GM18858 (cell line): ENCODE measurements at regions not wholly inside any gene's neighbourhood (a gene's known extent, or its start where the extent isn't known, plus 50 kb on each side); places are given as distances from the start of the nearest gene placed in this dataset.

Experiments used
- ATAC-seq: cut with Tn5 transposase; IDR thresholded peaks from one replicate; pipeline ENCODE4 v1.9.1; 2021; ENCODE audit not compliant: unreplicated experiment

DNA sequence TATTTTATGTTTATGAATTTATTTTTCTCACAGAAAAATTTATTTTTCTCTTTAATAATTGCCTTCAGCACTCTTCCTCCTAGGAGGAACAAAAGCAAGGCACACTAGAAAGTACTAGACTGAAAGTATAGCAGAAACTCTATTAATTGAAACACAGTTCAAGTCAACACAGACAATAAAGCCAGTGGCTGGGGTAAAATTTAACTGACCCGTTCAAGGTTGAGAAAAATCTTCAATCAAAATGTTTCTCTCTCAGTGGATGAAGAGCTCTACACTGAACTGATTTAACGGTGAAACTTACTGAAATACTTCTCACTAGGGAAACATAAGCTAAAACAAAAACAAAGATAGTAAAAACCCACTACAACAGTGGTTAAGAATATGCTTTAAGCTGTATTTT, 230.1 kb upstream of the MIR17HG start:
- no peak for ATAC-seq

DNA sequence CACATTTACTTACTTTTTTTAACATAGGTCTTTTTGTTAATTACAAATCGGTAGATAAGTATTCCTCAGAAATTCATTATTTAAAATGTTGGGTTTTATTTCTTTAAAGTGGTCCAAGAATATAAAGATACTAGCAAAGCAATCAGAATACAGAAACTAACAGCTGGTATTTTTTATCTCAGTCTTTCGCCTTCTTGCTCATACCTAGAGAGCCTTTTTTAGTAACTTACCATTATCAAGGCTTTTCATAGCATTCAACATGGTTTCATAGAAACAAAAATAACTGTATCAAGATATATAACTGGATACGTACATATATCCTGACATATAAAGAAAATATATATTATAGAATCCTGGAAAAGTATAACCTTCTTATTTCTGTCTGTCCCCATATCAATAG, 227.8 kb upstream of the MIR17HG start:
- ATAC-seq: no peak

DNA sequence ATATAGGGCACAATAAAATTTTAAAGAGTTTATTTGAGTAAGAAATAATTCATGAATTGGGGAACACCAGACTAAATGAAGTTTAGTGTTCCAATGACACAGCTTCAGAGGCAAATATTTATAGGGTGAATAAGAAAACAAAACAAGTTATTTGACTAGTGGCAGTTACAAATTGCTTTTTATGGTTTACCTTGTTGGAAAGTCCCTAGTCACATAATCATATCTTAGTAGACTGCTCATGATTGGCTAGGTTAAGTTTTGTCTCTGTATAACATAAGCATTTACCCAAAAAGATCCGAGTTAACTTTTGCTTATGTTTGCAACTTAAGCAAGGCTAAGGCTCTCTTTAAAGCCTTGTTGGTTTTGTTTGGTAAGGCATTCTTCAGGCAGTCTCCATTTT, 224.7 kb upstream of the MIR17HG start:
- ATAC-seq: no peak

DNA sequence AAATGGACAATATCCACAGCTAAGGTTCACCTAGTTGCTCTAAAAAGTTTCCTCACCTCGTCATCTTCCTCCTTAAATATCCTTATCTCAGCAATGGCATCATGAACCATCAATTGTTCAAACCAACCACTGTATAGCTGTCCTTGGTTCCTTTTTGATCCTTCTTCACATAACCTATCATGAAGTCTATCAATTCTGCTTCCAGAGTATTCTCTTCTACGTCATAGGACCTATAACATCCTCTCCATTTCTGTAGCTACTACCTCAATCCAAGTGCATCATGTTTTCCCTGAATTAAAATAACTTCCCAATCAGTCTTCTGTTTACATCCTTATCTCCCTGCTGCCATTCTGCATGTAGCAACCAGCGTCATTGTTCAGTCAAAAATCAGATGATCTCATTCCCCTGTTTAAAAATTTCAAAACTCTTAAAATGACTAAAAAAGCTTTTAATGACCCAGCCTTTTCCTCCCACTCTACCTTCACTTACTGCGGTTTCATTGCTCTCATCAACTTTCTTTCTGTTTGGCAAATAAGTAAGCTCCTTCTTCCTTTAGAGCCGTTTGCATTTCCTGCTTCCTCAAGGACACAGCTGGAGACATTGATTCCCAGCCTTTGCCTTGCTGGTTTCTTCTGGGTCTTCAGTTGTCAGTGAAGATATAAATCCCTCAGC, 223.9 kb upstream of the MIR17HG start:
- no peak for ATAC-seq

DNA sequence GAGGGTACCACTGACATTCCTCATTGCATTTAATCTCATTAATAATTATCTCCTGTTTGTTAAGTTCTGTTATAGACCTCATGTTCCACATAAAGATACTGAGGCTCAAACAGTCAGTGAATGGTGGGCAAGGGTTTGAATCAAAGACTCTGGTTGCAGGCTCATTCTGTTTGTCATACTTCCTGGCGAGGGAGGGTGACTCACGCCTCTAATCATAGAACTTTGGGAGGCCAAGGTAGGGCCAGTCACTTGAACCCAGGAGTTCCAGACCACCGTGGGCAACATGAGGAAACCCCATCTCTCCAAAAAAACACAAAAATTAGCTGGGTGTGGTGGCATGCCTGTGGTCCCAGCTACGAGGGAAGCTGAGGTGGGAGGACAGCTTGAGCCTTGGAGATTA, 220.7 kb upstream of the MIR17HG start:
- no peak for ATAC-seq

DNA sequence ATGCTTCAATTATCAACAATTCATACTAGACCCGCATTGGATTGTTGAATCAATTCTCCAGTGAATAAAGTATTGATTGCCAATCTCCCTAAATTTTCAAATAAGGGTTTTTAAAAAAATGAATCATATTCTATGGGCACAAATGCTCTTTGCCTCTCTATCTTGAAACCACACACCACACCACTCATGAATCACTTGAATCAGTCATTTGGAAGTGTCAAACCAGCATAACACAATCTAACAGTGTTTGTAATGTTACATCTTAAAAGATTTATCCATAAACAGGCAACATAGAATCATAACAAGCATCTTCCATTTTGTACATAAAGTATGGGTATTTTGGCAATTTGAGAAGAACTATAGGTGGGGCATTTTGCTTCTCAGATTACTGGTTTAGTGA, 219.5 kb upstream of the MIR17HG start:
- ATAC-seq: no peak

DNA sequence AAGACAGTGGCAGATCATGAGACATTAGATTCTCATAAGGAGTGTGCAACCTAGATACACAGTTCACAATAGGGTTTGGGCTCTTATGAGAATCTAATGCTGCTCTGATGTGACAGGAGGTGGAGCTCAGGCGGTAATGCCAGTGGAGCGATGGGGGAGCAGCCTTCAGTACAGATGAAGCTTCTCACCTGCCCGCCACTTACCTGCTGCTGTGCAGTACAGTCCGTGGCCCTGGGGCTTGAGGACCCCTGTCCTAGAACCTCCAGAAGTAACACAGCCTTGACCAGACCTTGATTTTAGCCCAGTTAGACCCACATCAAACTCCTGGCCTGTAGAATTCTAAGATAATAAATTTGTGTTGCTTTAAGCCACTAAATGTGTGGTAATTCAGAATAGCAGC, 215.1 kb upstream of the MIR17HG start:
- ATAC-seq: no peak

DNA sequence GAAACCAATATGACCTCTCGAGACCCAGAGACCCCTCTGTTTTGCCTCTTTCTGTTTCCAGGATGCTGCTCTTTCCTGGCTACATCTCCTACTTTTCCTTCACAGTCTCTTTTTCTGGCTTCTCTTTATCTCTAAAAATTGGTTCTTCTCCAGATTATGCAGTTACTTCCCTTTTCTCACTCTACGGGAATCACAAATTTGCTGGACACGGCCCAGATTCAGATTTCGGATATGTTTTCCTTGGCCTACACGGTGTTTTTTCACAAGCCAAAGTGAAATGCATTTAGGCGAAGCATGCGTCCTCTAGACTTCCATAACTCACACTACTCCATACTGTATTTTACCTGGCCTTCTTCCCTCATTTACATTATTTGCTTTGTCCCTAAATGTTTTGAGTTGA, 214.7 kb upstream of the MIR17HG start:
- ATAC-seq: no peak

DNA sequence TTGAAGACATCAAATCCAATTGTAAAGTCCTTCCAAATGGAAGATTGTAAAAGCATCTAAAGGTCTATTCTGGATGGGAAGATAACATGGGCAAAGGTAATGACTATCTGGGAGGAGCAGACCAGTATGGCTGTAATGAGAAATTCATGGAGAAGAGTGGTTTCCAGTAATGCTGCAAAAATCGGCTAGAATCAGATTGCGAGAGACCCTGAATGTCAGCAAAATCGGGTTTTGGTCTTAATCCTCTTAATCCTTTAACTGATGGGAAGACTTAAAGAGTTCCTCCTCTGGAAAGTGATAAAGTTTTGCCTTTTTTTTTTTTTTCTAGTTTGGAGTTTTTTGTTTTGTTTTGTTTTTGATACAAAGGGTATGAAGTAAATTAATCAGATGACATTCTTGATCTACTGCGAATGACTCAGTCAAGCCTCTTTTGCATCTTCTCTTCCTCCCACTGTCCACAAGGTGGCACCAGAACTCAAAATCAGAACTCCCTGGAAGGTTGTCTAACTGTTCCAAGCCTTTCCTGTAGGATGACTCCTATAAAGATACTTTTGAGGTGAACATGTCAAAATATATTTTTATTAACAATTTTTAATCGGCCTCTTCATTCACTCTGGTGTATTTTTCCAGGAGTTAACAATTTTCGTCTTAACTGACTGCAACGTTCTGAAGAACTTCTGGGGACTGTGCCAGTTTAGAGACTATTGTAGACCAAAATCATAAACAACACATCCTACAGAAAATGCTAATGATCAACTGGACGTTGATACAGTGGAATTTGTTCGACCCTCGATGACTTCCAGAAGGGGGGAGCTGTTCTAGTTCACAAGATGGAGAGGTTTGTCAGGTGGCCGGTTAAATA, 213.3 kb upstream of the MIR17HG start:
- peak; percentile 80 for ATAC-seq

DNA sequence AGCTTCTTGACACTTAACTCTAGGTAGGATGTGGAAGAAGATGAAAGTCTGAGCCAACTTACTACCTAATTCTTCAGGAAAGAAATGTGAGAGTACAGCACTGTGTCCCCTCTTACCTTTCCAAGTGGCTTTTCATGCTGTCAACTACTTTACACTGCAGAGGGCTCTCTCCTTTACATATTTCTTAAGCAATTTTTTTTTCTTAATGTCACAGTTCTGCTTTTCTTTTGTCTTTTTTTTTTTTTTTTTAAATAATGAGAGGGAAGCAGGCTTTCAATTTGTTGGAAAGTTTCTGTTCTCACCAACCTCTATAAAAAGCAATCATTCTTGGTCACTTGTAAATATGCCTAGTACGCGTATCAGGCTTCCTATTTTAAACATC, 212.7 kb upstream of the MIR17HG start:
- ATAC-seq: no peak

DNA sequence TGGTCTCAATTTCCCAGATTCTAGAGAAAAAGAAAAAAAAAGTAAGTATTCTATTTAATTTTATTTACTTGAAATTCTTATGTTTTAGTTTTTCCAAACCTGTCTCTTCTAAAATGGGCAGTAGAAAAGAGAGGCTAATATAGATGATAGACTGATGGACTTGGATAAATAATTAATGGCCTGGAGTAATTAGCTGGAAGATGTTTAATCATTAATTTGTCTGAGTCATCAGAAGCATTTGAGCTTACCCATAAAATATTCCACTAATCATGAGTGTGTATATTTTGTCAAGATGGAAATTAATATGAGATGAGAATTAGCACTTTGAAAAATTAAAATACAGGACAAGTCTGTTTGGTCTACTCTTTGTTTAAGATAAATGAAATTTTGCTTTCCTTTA, 212.1 kb upstream of the MIR17HG start:
- no peak for ATAC-seq

DNA sequence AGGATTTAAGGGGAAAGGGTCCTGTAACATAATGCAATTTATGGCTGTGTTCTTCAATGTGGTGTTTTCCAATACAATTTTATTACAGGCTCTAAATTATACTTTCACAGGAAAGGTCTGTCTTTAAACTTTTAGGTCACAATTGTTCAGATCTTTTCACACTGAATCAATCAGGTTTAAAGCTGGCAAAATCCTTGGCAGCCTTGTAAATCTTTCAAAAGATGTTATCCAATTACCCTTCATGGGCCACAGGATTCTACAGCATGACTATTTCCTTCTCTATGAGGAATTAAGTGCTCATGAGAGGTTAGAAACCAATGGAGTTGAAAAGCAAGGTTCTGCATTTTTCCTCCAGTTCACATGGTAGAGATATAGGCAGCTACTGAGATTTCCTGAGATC, 211.5 kb upstream of the MIR17HG start:
- no peak for ATAC-seq

DNA sequence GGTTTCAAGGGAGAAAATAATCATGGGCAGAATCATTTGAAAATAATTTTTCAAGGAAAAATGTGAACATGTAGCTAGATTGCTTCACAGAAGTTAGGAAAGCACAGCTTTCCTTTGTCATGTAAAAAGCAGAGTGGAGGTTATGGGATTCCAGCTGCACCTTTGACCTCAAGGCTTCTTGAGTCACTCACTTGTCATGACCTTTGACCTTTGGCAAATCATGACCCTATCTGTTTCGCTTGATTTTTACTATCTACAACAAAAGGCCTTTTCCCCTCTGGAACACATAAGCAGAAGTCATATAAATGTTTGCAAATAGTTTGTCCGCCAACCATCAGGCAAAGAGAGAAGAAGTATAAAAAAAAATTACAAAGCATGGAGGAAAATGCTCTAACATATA, 210.7 kb upstream of the MIR17HG start:
- ATAC-seq: no peak

DNA sequence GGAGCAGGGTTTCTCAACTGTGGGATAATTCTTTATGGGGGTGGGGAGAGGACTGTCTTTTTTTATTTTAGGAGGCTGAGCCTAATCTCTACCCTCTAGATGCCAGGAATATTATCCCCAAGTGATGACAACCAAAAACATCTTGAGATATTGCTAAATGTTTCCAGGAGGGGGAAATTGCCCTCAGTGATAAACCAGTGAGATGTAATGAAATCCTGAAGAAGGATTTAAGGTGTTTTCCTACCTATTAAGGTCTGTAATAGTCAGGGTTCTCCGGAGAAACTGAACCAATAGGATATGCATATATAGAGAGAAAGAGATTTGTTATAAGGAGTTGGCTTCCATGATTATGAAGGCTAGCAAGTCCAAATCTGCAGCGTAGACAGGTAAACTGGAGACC, 208.3 kb upstream of the MIR17HG start:
- ATAC-seq: no peak

DNA sequence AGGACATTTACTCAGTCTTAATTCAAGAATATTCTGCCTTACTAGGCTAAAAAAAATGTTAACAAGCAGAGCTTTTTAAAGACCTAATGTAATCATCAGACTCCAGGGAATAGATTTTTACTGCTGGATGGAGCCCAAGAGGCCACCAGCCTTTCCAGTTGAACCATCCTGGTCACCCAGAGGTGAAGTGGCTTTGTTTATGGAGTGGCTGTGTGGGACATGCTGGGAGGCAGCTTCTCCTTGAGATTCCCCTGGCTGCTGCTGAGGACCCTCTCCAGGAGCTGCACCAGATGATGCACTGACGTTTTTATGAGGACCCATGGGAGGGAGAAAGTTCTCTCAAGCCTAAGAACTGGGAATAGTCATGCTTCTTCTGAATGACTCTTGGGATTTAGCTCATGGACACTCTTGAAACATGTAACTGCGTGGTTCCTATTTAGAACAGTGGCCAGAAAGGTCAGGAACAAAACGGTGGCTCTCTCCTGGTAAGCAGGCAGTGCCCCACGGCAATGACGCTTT, 205.9 kb upstream of the MIR17HG start:
- ATAC-seq: no peak

DNA sequence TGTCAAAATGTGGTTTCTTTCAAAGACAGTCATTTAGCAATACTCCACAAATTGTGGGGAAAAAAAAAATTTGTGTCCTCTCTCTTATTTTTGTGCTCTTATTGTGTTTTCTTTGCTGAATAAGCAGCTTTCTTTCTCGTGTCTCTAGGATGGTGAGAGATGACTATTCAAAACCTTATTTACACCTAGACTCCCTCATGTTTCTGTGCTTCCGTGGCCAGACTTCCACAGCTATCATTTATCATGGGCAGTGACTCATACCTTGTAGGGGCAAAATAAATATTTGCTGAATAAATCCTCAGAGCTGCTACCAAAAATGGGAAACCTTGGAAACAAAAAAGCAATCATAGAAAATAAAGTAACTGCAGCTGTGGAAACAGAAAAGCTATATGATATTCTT, 204.9 kb upstream of the MIR17HG start:
- no peak for ATAC-seq

DNA sequence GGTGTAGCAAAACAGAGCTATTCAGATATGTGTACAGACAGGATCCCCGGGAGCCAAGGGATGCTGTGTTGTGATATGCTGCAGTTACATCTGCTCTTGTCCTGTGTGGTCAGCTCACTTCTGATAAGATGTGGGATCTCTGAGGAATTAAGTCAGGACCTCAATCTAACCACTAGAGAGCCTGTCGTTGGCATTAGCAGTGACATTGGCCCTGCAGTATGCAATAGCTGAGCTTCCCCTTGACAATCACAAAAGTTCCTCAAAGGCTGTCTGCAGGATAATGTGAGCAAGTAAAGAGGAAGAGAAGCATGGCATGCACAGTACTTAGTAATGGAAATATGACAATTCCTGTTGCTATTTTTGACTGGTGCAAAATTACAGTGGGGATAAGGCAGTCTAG, 203.4 kb upstream of the MIR17HG start:
- ATAC-seq: no peak

DNA sequence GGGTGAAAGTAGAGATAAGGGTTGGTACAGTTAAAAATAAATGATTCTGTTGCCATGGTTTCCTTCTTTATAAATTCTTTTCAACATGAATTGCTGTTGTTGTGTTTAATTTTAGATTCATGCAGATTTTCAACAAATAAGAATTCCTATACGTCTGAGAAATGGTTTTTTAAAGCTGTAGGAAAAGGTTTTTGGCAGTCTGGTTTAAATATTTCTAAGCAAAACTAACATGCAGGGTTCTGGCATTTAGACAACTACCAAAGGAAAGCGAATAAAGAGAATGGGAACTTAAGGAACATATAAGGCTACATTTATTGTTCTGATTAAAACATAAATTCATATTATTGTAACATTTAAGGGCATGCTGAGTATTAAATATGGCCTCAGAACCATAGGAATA, 203.0 kb upstream of the MIR17HG start:
- ATAC-seq: no peak

DNA sequence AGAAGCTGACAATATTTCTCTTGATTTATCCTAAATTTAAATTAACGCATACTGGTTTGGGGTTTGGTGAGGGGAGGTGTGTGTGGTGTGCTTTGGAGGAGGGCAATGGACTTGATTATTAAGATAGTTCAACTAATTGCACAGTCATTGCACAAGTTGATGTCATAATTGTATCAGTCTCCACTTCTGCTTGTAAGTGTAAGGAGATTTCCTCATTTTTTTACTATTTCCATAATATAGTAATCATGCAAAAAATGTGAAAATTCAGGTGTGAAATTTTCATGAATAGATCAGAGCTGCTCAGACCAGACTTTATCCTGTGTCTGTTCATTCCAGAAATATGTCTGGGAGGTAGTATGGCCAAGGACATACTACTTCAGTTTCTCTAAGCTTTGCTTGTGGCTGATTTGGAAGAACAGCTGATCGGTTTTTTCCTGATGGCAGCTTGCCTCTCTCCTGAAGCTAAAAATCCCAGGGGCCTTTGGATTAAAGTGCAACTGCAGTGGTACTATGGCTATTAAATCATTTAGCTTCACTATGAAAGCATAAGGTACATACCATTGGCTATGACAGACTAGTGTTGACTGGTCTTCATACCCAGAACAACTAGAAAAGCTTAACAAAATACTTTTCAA, 201.8 kb upstream of the MIR17HG start:
- no peak for ATAC-seq

DNA sequence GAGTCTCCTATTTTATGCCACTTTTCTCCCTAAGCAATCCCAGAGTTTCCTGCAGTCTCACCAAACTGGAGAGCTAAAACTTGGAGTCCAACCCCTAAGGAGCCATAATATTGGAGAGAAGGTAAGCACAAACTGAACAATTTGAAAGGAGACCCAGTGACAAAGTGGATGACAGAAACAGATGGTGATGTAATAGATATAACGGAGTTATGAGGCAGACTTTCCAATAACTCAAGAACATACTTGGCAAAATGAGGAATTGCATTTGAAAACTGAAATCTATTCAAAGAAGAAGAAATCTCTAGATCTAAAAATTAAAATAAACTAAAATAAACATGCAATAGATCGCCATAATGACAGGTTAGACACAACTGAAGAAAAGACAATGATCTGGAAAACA, 200.9 kb upstream of the MIR17HG start:
- ATAC-seq: no peak

DNA sequence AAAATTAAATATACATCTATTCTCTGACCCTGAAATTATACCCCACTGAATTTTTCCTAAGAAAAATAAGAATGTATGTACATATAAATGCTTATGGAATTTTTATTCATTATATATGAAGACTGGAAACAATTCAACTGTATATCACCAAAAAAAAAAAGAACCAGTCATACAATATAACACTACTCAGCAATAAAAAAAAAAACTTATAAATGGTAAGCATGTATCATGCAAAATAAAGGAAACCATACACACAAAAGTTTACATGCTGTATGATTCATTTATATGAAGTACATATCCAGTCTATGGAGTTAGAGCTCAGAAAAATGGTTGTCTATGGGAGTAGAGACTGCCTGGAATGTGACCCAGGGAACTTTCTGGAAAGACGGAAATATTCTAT, 199.4 kb upstream of the MIR17HG start:
- ATAC-seq: no peak

DNA sequence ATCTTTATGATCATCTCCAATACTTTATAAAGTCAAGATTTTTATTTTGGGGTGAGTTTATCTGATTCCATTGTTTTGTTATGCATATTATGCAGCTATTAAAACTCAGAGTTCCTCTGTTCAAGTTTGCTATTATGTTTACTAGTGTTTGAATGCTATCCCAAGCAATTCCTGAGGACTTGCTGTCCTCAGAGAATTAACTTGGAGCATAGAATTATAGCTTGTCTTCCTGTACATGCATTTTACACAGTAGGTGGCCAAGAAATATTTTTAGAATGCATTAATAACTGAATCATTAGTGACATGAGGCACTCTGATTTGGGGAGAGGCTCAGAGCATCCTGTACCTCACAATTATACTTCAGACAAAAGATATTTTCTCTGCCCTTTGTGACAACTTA, 195.6 kb upstream of the MIR17HG start:
- ATAC-seq: no peak
